Activated naive CD4-positive, alpha-beta T cell treated with anti-CD3 and anti-CD28 coated beads, Interleukin-2, amount 50 U/mL, for 24 hours (primary cell): ENCODE measurements at regions not wholly inside any gene's neighbourhood (a gene's known extent, or its start where the extent isn't known, plus 50 kb on each side); places are given as distances from the start of the nearest gene placed in this dataset.
"Not testable (repeated sequence)": the region's sequence is repeated elsewhere in the genome, so short reads cannot be mapped to it uniquely, and the experiment has no call there.

ENCODE experiments used
- H3K27ac Mint-ChIP-seq: one replicate; pipeline ENCODE4 v1.8.0; 2021; ENCODE audit warnings: mild to moderate bottlenecking, mixed read lengths
- H3K27me3 Mint-ChIP-seq: one replicate; pipeline ENCODE4 v1.8.0; 2021; ENCODE audit warnings: mixed read lengths
- H3K36me3 Mint-ChIP-seq: one replicate; pipeline ENCODE4 v1.8.0; 2021; ENCODE audit warnings: mixed read lengths
- H3K4me1 Mint-ChIP-seq: one replicate; pipeline ENCODE4 v1.8.0; 2021; ENCODE audit warnings: mixed read lengths
- H3K4me3 Mint-ChIP-seq: one replicate; pipeline ENCODE4 v1.8.0; 2021; ENCODE audit warnings: mild to moderate bottlenecking, mixed read lengths
- H3K9me3 Mint-ChIP-seq: one replicate; pipeline ENCODE4 v1.8.0; 2021; ENCODE audit warnings: mixed read lengths

DNA sequence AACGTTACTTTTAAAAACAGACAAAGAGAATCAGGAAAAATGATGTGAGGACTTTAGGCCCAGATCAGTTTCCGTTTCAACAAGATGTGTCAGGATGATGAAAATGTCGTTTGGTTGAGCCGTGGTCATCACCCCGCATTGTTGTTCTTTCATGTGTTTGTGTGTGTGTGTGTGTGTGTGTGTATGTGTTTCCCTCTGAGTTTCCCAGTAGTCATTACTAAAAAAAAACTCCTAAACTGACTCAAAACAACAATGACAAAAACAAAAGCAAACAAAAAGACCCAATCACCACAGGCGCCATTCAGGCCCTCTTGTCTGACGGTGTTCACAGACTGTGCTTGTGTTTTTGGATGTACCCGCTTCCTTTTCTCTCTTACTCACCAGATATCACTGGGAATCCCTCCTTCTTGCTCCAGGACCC lies 210.6 kb upstream of the PLGLB2 start:
- H3K36me3 Mint-ChIP-seq, H3K27me3 Mint-ChIP-seq, H3K9me3 Mint-ChIP-seq: not testable (repeated sequence)
- Mint-ChIP-seq H3K27ac (peak overlapping the region; percentile 86), H3K4me3 (peak overlapping the region; percentile 52), H3K4me1 (peaks cover 27% of the 10 kb centered on the region)

DNA sequence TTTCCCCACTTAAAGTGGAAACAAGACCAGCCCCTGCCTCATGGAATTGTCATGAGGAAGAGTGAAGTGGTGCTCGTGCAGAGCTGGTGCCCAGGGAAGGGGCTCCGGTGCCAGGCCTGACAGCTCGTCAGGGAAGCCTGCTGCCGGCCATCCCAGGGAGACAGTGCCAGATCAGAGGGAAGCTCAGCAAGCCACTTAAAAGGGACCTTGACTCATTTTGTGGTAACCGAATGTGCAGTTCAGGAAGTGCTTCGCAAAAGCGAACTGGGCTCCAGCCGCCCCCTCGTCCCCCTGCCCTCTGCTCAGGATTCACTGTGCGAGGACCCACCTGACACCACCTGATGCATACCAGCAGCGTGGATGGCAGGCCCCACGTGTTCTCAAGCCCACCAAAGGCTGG lies 209.6 kb upstream of the PLGLB2 start:
- not testable (repeated sequence) for H3K27ac Mint-ChIP-seq, H3K9me3 Mint-ChIP-seq, H3K27me3 Mint-ChIP-seq, H3K36me3 Mint-ChIP-seq, H3K4me3 Mint-ChIP-seq
- peaks cover 24% of the 10 kb centered on the region for H3K4me1 Mint-ChIP-seq

DNA sequence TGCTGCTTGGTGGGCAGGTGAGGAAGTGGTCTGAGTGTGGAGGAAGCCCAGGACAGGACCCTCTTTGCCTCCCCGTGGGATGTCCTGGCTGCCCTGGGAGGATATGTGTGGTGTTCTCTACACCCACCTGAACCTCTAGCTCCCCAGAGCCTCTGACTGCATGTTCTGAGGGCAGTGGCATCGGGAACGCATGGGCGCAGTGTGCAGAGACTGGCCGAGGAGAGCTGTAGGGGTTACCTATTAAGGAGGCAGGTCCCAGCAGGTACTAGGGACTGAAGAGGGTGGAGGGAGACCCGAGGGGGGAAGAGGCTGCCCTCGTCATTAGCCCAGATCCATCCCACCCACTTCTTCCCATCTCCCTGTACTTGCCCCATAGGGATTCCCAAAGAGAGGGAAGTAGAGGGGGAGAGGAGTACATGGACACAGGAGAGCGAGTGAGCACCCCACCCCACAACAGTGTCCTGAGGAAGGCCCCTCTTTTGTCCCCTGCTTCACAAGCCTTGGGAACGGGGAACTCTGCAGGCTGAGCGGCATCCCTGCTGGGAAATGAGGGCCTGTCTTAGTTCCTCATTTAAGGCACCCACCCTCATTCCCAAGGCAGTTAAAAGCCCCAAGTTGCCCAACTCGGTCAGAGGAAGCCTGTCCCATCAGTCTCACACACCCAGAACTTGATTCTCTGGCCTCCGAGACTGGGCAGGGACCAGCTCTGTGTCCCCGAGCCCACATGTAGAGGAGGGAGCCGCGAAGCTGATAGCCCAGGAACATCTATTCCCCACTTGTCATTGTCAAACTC lies 208.5 kb upstream of the PLGLB2 start:
- H3K9me3 Mint-ChIP-seq, H3K27ac Mint-ChIP-seq, H3K27me3 Mint-ChIP-seq, H3K4me3 Mint-ChIP-seq, H3K36me3 Mint-ChIP-seq: not testable (repeated sequence)
- peaks cover 18% of the 10 kb centered on the region for H3K4me1 Mint-ChIP-seq

DNA sequence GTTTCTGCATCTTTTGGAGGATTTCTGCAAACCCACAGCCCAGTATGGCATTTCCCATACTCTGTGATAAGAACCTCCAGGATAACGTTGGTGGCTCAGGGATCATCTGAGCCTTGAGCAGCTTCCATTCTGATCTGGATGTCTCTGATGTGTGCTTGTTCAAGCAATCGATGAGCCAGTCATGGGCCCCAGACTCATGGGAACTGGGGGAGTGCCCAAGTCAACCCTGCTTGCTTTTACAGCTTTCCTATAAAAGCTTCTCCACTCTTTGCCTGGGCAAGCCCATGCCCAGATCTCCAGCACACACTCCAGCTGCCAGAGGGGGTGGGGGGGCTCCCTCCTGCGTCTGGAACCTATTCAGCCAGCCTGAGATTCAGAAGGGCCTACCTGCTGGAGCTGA lies 207.6 kb upstream of the PLGLB2 start:
- not testable (repeated sequence) for H3K4me3 Mint-ChIP-seq, H3K9me3 Mint-ChIP-seq

DNA sequence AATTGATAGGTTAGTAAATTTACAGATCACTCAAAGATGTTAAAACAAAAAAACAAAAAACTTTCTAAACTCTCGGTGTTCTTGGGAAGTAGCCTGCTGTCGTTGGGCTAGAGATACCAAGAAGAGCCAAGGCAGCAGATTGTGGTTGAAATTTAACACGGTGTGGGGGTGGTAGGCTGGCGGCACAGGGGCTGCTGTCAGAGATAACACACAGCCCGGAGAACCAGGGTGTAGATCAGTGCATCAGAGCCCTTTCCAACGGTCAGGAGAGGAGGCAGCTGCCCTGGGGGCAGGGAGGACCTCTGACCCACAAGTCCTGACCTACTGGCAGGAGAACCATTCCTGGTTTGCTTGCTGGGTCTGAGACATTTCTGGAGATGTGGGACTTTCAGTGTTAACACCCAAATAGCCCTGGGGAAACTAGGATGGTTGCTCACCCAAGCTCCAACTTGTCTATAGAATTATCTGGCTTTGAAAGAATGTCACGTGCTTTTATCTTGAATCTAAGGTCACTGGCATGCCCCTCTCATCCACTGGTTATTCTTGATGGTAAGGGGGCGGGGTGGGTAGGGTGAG lies 205.2 kb upstream of the PLGLB2 start:
- Mint-ChIP-seq H3K4me3 (peak overlapping the region; percentile 51), H3K27ac (peak overlapping the region; percentile 96), H3K4me1 (peaks cover 12% of the 10 kb centered on the region)
- H3K27me3 Mint-ChIP-seq, H3K9me3 Mint-ChIP-seq, H3K36me3 Mint-ChIP-seq: not testable (repeated sequence)

More for the DNA sequence above, 207.6 kb upstream of the PLGLB2 start:
- H3K4me1 Mint-ChIP-seq = peaks cover 18% of the 10 kb centered on the region
- not testable (repeated sequence) for H3K27ac Mint-ChIP-seq, H3K27me3 Mint-ChIP-seq, H3K36me3 Mint-ChIP-seq

DNA sequence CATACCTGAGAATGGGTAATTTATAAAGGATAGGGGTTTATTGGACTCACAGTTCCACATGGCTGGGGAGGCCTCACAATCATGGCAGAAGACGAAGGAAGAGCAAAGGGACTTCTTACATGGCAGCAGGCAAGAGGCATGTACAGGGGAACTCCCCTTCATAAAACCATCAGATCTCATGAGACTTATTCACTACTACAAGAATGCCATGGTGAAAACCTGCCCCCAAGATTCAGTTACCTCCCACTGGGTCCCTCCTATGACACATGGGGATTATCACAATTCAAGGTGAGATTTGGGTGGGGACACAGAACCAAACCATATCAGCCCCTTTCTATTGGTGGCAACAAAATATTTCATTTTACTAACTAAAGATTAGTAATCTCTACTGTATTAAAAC lies 204.1 kb upstream of the PLGLB2 start:
- not testable (repeated sequence) for H3K4me3 Mint-ChIP-seq, H3K36me3 Mint-ChIP-seq, H3K9me3 Mint-ChIP-seq, H3K27ac Mint-ChIP-seq, H3K27me3 Mint-ChIP-seq
- peaks cover 14% of the 10 kb centered on the region for H3K4me1 Mint-ChIP-seq

DNA sequence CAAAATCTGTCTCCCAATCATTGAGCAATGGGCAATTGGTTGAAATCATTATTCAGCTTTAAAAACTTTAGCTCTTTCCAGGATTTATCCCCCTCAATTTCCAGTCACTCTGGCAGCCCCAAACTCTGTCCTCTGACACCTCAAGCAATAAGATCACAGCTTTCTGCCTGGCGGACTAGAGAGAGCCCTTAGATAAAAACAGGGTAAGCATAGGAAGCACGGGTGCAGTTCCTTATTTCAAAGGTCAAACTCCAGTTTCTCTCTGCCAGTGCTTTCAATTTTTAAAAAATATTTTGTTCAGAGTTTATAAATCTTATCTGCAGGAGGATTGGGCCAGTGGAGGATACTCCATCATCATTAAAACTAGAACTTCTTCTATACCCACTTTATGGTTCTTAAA lies 200.8 kb upstream of the PLGLB2 start:
- H3K36me3 Mint-ChIP-seq = not testable (repeated sequence)

DNA sequence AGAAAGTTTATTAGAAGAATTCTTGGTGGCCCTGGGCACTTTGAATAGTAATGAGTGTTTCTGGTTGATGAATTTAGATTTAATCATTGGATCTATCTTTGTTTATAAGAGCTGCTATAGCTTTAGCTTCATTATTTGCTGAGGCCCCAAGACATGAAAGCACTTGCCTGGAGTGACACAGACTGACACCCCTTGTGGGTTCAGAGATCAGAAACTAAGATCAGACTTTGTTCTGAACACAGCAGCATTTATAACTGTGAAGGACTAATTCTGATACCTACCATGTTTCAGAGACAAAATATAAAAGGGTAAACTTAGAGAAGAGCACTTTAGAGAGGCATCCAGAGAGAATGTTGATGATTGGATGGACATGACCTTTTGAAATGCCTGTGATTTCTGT lies 199.9 kb upstream of the PLGLB2 start:
- H3K4me3 Mint-ChIP-seq, H3K36me3 Mint-ChIP-seq, H3K9me3 Mint-ChIP-seq, H3K27me3 Mint-ChIP-seq: not testable (repeated sequence)
- Mint-ChIP-seq H3K4me1 (peaks cover 13% of the 10 kb centered on the region), H3K27ac (peak overlapping the region; percentile 51)

More for the DNA sequence above, 200.8 kb upstream of the PLGLB2 start:
- peaks cover 18% of the 10 kb centered on the region for H3K4me1 Mint-ChIP-seq
- H3K27me3 Mint-ChIP-seq, H3K9me3 Mint-ChIP-seq, H3K4me3 Mint-ChIP-seq: not testable (repeated sequence)
- H3K27ac Mint-ChIP-seq = peak overlapping the region; percentile 55

DNA sequence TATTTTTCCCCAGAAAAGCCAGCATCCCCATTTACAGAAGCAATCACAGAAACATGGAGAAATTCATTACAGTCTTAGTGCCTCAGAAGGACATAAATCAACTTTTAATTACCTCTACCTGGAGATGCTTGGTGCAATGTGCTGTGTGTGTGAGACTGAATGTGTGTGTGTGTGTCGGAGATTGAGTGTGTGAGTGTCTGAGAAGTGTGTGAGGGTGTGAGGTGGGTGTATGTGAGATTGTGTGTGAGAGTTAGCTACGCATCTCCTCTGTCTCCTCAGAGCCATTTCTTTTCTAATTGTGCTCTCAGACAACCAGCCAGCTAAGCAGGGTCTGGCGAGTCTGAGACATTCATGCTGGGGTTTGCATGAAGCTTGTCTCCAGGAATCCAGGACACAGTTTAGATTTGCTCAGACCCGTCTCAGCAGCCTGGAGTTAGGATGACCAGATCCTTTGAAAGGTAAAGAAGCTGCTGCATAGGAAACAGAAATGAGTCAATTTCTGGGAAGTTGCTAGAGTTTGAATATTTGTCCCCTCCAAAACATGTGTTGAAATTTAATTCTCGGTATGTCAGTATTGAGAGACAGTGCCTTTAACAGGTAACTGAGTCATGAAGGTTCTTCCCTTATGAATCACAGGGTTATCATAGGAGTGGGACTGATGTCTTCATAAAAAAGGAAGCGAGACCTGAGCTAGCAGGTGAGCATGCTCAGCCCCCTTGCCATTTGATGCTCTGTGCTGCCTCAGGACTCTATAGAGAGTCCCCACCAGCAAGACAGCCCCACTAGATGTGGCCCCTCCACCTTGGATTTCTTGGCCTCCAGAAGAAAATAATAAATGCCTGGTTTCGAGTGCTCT lies 199.0 kb upstream of the PLGLB2 start:
- peak overlapping the region; percentile 70 for H3K4me3 Mint-ChIP-seq

DNA sequence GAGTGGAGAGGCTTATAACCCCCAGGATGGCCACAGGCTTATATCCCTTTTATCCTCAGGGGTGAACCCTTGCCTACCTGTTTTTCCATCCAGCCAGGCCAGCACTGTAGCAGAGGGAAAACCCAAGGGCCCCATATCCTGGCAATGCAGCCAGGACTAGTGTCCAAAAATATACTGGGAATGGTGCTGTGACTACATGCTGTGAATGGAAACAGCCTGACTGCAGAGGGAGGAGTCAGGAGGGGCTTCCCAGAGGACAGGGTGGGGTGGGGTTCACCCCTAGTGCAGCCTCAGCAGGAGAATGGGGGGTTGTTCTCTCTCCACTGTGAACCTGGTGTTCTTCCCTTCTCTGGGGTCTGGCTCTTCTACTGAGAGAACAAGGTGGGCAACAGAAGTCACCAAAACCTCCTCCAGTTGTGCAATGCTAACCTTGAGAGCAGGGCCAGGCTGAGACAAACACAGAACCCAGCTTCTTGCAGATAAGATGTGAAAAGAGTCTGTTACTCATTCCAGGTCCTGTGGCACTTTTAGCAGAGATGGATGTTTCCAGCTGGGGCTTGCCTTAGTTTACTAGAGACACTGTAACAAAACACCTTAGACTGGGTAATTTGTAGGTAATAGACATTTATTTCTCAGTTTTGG lies 198.2 kb upstream of the PLGLB2 start:
- Mint-ChIP-seq H3K27ac (peak overlapping the region; percentile 95), H3K4me1 (peaks cover 13% of the 10 kb centered on the region)
- H3K9me3 Mint-ChIP-seq, H3K27me3 Mint-ChIP-seq, H3K4me3 Mint-ChIP-seq, H3K36me3 Mint-ChIP-seq: not testable (repeated sequence)

More for the DNA sequence above, 199.0 kb upstream of the PLGLB2 start:
- not testable (repeated sequence) for H3K36me3 Mint-ChIP-seq, H3K9me3 Mint-ChIP-seq, H3K27me3 Mint-ChIP-seq
- Mint-ChIP-seq H3K27ac (peak overlapping the region; percentile 98), H3K4me1 (peaks cover 13% of the 10 kb centered on the region)

DNA sequence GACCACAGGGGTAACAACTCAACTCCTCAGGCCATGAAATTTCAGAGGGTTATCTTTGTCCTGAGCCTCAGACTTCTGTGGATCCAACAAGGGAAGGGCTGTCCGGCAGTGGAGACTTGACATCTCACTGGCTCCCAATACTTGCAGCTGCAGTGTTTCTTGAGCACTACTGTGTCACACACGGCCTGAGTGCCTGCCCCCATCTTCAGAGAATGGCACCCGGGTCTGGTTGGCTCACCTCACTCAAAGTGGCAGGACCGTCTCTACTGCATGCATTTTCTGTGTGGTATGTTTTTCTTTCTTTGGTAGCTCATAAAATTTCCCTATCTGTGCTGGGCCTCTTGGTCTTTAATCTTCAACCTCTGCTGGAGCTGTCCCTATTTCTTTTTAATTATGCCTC lies 193.2 kb upstream of the PLGLB2 start:
- H3K36me3 Mint-ChIP-seq, H3K9me3 Mint-ChIP-seq, H3K27me3 Mint-ChIP-seq, H3K27ac Mint-ChIP-seq, H3K4me3 Mint-ChIP-seq, H3K4me1 Mint-ChIP-seq: not testable (repeated sequence)

DNA sequence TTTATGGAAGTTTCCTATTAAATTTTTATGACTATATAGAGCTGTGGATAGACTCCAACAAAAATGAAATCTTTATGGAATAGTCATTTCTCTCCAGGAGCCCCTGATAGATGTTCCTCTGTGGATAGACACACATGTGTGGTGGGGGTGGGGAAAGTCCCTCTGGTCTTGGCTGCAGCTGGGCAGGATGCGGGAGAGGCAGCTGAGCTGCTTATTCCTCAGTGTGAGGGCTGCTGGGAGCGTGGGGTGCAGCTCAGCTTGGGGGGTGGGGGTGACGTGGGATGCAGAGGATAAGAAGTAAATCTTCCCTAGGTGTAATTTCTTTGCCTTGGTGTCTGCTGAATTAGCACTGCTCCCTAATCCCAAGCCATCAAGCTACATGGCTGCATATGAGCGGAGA lies 192.8 kb upstream of the PLGLB2 start:
- H3K27ac Mint-ChIP-seq, H3K4me3 Mint-ChIP-seq, H3K4me1 Mint-ChIP-seq, H3K36me3 Mint-ChIP-seq, H3K27me3 Mint-ChIP-seq, H3K9me3 Mint-ChIP-seq: not testable (repeated sequence)

DNA sequence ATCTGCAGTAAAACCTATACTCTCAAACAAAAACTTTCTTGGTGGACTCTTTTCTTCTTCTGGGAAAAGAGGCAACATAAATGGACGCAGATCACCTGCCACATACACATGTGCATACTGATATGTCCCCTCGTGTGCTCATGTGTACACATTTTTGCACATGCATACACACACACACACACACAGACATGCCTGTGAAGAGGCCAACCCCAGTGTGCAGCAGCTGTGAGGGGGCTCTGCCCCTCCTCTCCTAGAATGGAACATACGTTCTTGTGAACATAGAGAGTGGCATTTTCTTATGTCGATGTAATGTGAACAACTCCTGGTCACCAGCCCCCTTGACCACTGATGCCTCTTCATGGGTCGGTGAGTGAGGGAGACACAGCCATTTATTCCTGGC lies 188.9 kb upstream of the PLGLB2 start:
- H3K36me3 Mint-ChIP-seq, H3K27me3 Mint-ChIP-seq, H3K9me3 Mint-ChIP-seq, H3K4me1 Mint-ChIP-seq, H3K27ac Mint-ChIP-seq, H3K4me3 Mint-ChIP-seq: not testable (repeated sequence)

DNA sequence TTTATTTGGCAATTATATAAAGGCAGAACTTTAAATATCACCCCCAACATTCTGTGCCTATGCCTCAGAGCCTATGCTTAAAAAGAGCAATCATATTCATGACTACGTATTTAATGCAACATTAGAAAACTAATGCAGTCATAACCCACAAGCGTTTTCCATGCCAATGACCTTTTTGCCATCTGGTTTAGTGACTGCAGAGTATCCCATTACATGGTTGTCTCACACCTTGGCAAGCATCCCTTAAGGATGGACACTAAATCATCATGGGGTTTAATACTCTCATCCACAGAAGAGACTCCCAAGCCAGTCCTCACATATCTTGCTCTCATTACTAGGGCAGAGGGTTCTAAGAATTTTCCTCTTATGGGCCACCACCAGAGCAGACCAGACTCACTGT lies 188.2 kb upstream of the PLGLB2 start:
- H3K36me3 Mint-ChIP-seq, H3K9me3 Mint-ChIP-seq, H3K27ac Mint-ChIP-seq, H3K27me3 Mint-ChIP-seq, H3K4me1 Mint-ChIP-seq, H3K4me3 Mint-ChIP-seq: not testable (repeated sequence)

DNA sequence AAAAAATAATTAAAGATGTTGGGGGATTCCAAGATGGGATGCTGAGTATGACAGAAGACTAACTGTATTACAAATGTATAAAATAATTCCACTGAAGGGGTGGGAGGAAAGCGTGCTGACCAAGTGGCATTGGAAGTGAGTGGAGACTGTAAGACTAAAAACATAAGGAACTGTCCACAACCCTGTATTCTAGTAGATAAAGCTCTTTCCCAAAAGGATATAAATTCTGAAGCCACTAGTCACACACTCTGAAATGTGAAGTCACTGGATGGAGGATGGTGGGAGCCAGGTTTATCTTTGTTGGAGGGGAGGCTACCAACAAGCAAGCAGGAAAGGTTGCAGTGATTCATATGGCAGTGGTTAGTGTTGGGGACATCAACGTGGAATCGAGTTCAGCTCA lies 182.8 kb upstream of the PLGLB2 start:
- peaks cover 31% of the 10 kb centered on the region for H3K4me1 Mint-ChIP-seq
- H3K27me3 Mint-ChIP-seq, H3K36me3 Mint-ChIP-seq, H3K9me3 Mint-ChIP-seq, H3K4me3 Mint-ChIP-seq: not testable (repeated sequence)
- peak overlapping the region; percentile 62 for H3K27ac Mint-ChIP-seq

DNA sequence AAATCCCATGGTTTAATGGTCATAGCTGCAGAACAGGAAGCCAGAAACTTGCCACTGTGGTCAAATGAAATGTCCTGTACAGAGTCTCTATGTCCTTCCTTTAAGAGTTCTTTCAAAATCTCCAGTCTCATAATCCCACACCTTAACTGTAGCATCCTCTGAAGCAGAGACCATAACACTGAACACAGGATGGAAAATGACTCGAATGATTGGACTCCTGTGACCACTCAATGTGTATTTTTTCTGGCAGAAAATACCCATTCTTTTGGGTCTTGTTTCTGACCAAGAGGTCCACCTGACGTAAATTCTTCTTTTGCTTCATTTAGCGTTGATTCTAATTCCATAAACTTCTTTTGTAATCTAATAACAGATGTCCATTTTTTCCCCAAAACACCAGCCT lies 181.4 kb upstream of the PLGLB2 start:
- H3K36me3 Mint-ChIP-seq, H3K9me3 Mint-ChIP-seq, H3K4me3 Mint-ChIP-seq, H3K27me3 Mint-ChIP-seq: not testable (repeated sequence)
- peaks cover 31% of the 10 kb centered on the region for H3K4me1 Mint-ChIP-seq
- H3K27ac Mint-ChIP-seq = peak overlapping the region; percentile 30
